ENCODE measurements at regions not wholly inside any gene's neighbourhood (a gene's known extent, or its start where the extent isn't known, plus 50 kb on each side); places are given as distances from the start of the nearest gene placed in this dataset.

- Histone ChIP-seq H3K36me3 (ENCODE audit: control insufficient read depth in 2 of 3, insufficient read depth in 3 of 3, low read length in 3 of 3) (no peaks in the 10 kb centered on the region), H3K27me3 (ENCODE audit: control insufficient read depth, insufficient read depth, low read length) (no peaks in the 10 kb centered on the region), H3K27ac (ENCODE audit: low read depth in 2 of 2, low read length in 2 of 2) (no peak overlapping the region), H3K4me3 (ENCODE audit: low read length in 3 of 3) (no peak overlapping the region), H3K9ac (ENCODE audit: low read length in 3 of 3) (no peak overlapping the region), H3K9me3 (ENCODE audit: control insufficient read depth in 2 of 3, insufficient read depth in 1 of 3, low read length in 3 of 3) (no peaks in the 10 kb centered on the region), H3K4me1 (ENCODE audit: control insufficient read depth in 2 of 3, insufficient read depth in 2 of 3, low read depth in 1 of 3, low read length in 3 of 3) (no peaks in the 10 kb centered on the region)
- TF ChIP-seq, protein P1, sequence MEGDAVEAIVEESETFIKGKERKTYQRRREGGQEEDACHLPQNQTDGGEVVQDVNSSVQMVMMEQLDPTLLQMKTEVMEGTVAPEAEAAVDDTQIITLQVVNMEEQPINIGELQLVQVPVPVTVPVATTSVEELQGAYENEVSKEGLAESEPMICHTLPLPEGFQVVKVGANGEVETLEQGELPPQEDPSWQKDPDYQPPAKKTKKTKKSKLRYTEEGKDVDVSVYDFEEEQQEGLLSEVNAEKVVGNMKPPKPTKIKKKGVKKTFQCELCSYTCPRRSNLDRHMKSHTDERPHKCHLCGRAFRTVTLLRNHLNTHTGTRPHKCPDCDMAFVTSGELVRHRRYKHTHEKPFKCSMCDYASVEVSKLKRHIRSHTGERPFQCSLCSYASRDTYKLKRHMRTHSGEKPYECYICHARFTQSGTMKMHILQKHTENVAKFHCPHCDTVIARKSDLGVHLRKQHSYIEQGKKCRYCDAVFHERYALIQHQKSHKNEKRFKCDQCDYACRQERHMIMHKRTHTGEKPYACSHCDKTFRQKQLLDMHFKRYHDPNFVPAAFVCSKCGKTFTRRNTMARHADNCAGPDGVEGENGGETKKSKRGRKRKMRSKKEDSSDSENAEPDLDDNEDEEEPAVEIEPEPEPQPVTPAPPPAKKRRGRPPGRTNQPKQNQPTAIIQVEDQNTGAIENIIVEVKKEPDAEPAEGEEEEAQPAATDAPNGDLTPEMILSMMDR (IDR thresholded peaks at IDR 0.05; ENCODE audit: borderline replicate concordance, extremely low read depth, insufficient read depth), result no peak
- FAIRE-seq (no peak), DNase-seq (no peak)
- intact Hi-C loops (cut with DNase I), result no loop called here
These were observed 727.0 kb downstream of the TYW1 start for GRCh38 chr7:67723591-67723990.

DNA sequence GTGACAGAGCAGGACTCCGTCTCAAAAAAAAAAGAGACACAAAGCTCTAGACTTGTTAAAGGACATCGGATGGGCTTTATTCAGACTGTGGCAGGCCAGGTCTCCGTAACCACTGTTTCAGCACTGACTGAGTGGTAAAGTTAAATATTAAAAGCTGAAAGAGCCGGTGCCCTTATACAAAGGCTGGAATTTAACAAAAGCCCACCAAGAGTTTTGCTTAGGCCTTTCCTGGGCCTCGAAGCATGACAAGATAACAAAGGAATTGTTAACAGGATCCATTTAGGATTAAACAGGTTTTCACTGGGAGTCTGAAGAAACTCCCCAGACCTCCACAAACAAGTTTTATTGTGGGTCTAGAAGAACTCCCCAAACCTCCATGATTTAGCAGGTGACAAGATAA lies 727.8 kb downstream of the TYW1 start:
- H3K9ac ChIP-seq (ENCODE audit: low read length in 3 of 3), result no peak overlapping the region
- H3K9me3 ChIP-seq (ENCODE audit: control insufficient read depth in 2 of 3, insufficient read depth in 1 of 3, low read length in 3 of 3), result no peaks in the 10 kb centered on the region
- no peak overlapping the region for H3K27ac ChIP-seq (ENCODE audit: low read depth in 2 of 2, low read length in 2 of 2)
- DNase-seq, result peak in 2 of 5 donors; percentile 26 to 33
- H3K36me3 ChIP-seq (ENCODE audit: control insufficient read depth in 2 of 3, insufficient read depth in 3 of 3, low read length in 3 of 3), result no peaks in the 10 kb centered on the region
- TF ChIP-seq, protein P1 (IDR thresholded peaks at IDR 0.05; ENCODE audit: borderline replicate concordance, extremely low read depth, insufficient read depth), result no peak
- no peak for FAIRE-seq
- no peaks in the 10 kb centered on the region for H3K27me3 ChIP-seq (ENCODE audit: control insufficient read depth, insufficient read depth, low read length)
- H3K4me1 ChIP-seq (ENCODE audit: control insufficient read depth in 2 of 3, insufficient read depth in 2 of 3, low read depth in 1 of 3, low read length in 3 of 3), result no peaks in the 10 kb centered on the region
- intact Hi-C loops (cut with DNase I), result no loop called here
- H3K4me3 ChIP-seq (ENCODE audit: low read length in 3 of 3), result no peak overlapping the region

DNA sequence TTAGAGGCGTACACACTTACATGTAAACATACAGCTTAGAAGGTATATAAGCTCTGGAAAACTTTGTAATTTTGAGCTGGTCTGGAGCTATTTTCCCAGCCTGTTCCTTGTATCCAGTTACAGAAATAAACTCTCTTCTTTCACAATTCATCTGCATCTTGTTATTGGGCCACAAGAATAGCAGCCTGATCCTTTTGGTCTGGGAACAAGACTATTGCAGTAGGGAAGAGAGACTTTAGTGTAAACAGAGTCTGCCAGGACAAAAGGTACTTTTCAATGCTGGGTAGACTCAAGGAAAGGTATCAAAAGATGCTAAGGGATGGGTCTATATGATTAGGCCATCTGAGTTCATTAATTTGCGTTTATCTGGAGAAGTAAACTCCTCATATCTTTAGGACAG lies 728.3 kb downstream of the TYW1 start:
- intact Hi-C loops (cut with DNase I), result no loop called here
- FAIRE-seq (no peak), DNase-seq (peak in 1 of 5 donors; percentile 7)
- H3K27ac ChIP-seq (ENCODE audit: low read depth in 2 of 2, low read length in 2 of 2), result no peak overlapping the region
- TF ChIP-seq, protein P1 (IDR thresholded peaks at IDR 0.05; ENCODE audit: borderline replicate concordance, extremely low read depth, insufficient read depth), result no peak
- no peaks in the 10 kb centered on the region for H3K36me3 ChIP-seq (ENCODE audit: control insufficient read depth in 2 of 3, insufficient read depth in 3 of 3, low read length in 3 of 3)
- H3K4me1 ChIP-seq (ENCODE audit: control insufficient read depth in 2 of 3, insufficient read depth in 2 of 3, low read depth in 1 of 3, low read length in 3 of 3), result no peaks in the 10 kb centered on the region
- H3K27me3 ChIP-seq (ENCODE audit: control insufficient read depth, insufficient read depth, low read length), result no peaks in the 10 kb centered on the region
- no peaks in the 10 kb centered on the region for H3K9me3 ChIP-seq (ENCODE audit: control insufficient read depth in 2 of 3, insufficient read depth in 1 of 3, low read length in 3 of 3)
- H3K9ac ChIP-seq (ENCODE audit: low read length in 3 of 3), result no peak overlapping the region
- no peak overlapping the region for H3K4me3 ChIP-seq (ENCODE audit: low read length in 3 of 3)

- H3K4me1 ChIP-seq (ENCODE audit: control insufficient read depth in 2 of 3, insufficient read depth in 2 of 3, low read depth in 1 of 3, low read length in 3 of 3), result no peaks in the 10 kb centered on the region
- no peaks in the 10 kb centered on the region for H3K36me3 ChIP-seq (ENCODE audit: control insufficient read depth in 2 of 3, insufficient read depth in 3 of 3, low read length in 3 of 3)
- intact Hi-C loops (cut with DNase I), result no loop called here
- TF ChIP-seq, protein P1 (IDR thresholded peaks at IDR 0.05; ENCODE audit: borderline replicate concordance, extremely low read depth, insufficient read depth), result no peak
- DNase-seq (peak in 1 of 5 donors; percentile 46), FAIRE-seq (no peak)
- no peak overlapping the region for H3K9ac ChIP-seq (ENCODE audit: low read length in 3 of 3)
- no peak overlapping the region for H3K4me3 ChIP-seq (ENCODE audit: low read length in 3 of 3)
- H3K9me3 ChIP-seq (ENCODE audit: control insufficient read depth in 2 of 3, insufficient read depth in 1 of 3, low read length in 3 of 3), result no peaks in the 10 kb centered on the region
- no peak overlapping the region for H3K27ac ChIP-seq (ENCODE audit: low read depth in 2 of 2, low read length in 2 of 2)
- no peaks in the 10 kb centered on the region for H3K27me3 ChIP-seq (ENCODE audit: control insufficient read depth, insufficient read depth, low read length)
These were observed 728.8 kb downstream of the TYW1 start for GRCh38 chr7:67725423-67725822.

All from kidney (tissue), 13 donors.